ENCODE measurements at regions not wholly inside any gene's neighbourhood (a gene's known extent, or its start where the extent isn't known, plus 50 kb on each side); places are given as distances from the start of the nearest gene placed in this dataset.

DNA sequence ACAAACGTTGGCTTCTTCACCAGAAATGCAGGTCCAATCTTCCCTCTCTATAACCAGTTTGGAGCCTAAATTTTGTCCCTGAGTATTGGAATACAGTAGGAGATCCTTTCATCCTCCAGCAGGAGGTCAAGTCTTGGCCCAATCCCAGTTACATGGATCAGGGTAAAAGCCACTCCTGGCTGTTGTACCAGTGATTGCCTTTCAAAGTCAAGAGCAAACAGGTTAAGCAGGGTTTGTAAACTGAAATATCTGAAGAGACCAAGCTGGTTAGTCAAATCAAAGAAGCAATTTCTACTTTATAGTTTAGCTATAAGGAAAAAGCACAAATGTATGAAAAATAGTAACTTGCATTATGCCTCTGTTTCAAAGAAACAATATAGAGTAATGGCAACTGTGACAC, 329.4 kb downstream of the NAF1 start:
- TF ChIP-seq, protein P1, sequence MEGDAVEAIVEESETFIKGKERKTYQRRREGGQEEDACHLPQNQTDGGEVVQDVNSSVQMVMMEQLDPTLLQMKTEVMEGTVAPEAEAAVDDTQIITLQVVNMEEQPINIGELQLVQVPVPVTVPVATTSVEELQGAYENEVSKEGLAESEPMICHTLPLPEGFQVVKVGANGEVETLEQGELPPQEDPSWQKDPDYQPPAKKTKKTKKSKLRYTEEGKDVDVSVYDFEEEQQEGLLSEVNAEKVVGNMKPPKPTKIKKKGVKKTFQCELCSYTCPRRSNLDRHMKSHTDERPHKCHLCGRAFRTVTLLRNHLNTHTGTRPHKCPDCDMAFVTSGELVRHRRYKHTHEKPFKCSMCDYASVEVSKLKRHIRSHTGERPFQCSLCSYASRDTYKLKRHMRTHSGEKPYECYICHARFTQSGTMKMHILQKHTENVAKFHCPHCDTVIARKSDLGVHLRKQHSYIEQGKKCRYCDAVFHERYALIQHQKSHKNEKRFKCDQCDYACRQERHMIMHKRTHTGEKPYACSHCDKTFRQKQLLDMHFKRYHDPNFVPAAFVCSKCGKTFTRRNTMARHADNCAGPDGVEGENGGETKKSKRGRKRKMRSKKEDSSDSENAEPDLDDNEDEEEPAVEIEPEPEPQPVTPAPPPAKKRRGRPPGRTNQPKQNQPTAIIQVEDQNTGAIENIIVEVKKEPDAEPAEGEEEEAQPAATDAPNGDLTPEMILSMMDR (IDR thresholded peaks at IDR 0.05; ENCODE audit: low read depth, low read length, missing input control), result no peak
- no peak for TF ChIP-seq SP1 (IDR thresholded peaks at IDR 0.05)
- no peak for TF ChIP-seq NR2F2 (IDR thresholded peaks at IDR 0.05)
- no peak for TF ChIP-seq GABPA (IDR thresholded peaks at IDR 0.05 in 1 of 2, conservative IDR thresholded peaks at IDR 0.05 in 1 of 2)
- TF ChIP-seq, protein P2, sequence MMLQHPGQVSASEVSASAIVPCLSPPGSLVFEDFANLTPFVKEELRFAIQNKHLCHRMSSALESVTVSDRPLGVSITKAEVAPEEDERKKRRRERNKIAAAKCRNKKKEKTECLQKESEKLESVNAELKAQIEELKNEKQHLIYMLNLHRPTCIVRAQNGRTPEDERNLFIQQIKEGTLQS (IDR thresholded peaks at IDR 0.05), result no peak

Measured in liver (tissue), 3 donors.